HEK293 (cell line): ENCODE measurements at regions not wholly inside any gene's neighbourhood (a gene's known extent, or its start where the extent isn't known, plus 50 kb on each side); places are given as distances from the start of the nearest gene placed in this dataset.

Experiments used
- CTCF ChIA-PET: fragments of 350-600 bp; formaldehyde crosslinking; extraction: SDS; loops from one replicate; lab custom pipeline; 2021; ENCODE audit warnings: antibody characterized with exemption; lab: Yijun Ruan, JAX
- POLR2A ChIA-PET: fragments of 300-600 bp; formaldehyde crosslinking; extraction: SDS; loops from one replicate; lab custom pipeline; 2020; ENCODE audit warnings: antibody characterized with exemption, inconsistent platforms; lab: Yijun Ruan, JAX
- H3K27ac ChIP-seq: fragments of 200-500 bp; sonication (Bioruptor generic); 2 replicates; pipeline ENCODE4 v1.5.1; 2014; ENCODE audit warnings: low read depth, low read length, control low read depth, inconsistent platforms; ENCODE audit errors: extremely low read depth
- H3K36me3 ChIP-seq, 2 experiments: fragments of 200-500 bp in 1 of 2; sonication (Bioruptor generic) in 1 of 2; 1 replicate in 1 of 2; 2 replicates in 1 of 2; pipeline ENCODE4 v1.5.1; 2014 to 2017; ENCODE audit warnings: inconsistent platforms in 2 of 2, low read length in 2 of 2; ENCODE audit not compliant: control insufficient read depth in 2 of 2, insufficient read depth in 1 of 2
- H3K4me1 ChIP-seq: fragments of 200-500 bp; sonication (Bioruptor generic); 2 replicates; pipeline ENCODE4 v1.5.1; 2014; ENCODE audit warnings: mild to moderate bottlenecking, low read length, inconsistent platforms; ENCODE audit not compliant: control insufficient read depth, insufficient read depth
- H3K4me3 ChIP-seq: 2 replicates; pipeline ENCODE4 v1.5.1; 2011; ENCODE audit warnings: low read depth, mild to moderate bottlenecking, control low read depth, low read length, moderate library complexity
- H3K9me3 ChIP-seq: fragments of 200-500 bp; sonication (Bioruptor generic); 2 replicates; pipeline ENCODE4 v1.5.1; 2014; ENCODE audit warnings: low read depth, low read length, inconsistent platforms; ENCODE audit not compliant: control insufficient read depth, insufficient read depth
- GLI4 ChIP-seq: fragments of 450-650 bp; formaldehyde crosslinking; IDR thresholded peaks from 2 replicates; pipeline ENCODE4 v1.5.1; 2016; ENCODE audit warnings: missing biosample characterization, missing genetic modification characterization
- KLF10 ChIP-seq: fragments of 450-650 bp; IDR thresholded peaks from 2 replicates; pipeline ENCODE4 v1.5.1; 2018; ENCODE audit warnings: missing biosample characterization, mild to moderate bottlenecking, missing genetic modification characterization
- KLF8 ChIP-seq: fragments of 450-650 bp; formaldehyde crosslinking; IDR thresholded peaks from 2 replicates; pipeline ENCODE4 v1.5.1; 2016; ENCODE audit warnings: missing biosample characterization, missing genetic modification characterization
- REPIN1 ChIP-seq: fragments of 450-650 bp; formaldehyde crosslinking; IDR thresholded peaks from 2 replicates; pipeline ENCODE4 v1.5.1; 2017; ENCODE audit warnings: missing biosample characterization, missing genetic modification characterization, low read depth
- SCRT1 ChIP-seq: fragments of 450-650 bp; formaldehyde crosslinking; IDR thresholded peaks from 2 replicates; pipeline ENCODE4 v1.5.1; 2016; ENCODE audit warnings: missing biosample characterization, missing genetic modification characterization, borderline replicate concordance
- SP3 ChIP-seq: fragments of 450-650 bp; formaldehyde crosslinking; IDR thresholded peaks from 2 replicates; pipeline ENCODE4 v1.5.1; 2016; ENCODE audit warnings: missing biosample characterization, missing genetic modification characterization
- WT1 ChIP-seq: fragments of 450-650 bp; formaldehyde crosslinking; IDR thresholded peaks from 2 replicates; pipeline ENCODE4 v1.5.1; 2016; ENCODE audit warnings: missing biosample characterization, missing genetic modification characterization
- ZBTB1 ChIP-seq: fragments of 450-650 bp; formaldehyde crosslinking; IDR thresholded peaks from 2 replicates; pipeline ENCODE4 v1.5.1; 2016; ENCODE audit warnings: missing biosample characterization, missing genetic modification characterization
- ZIC2 ChIP-seq: fragments of 450-650 bp; formaldehyde crosslinking; IDR thresholded peaks from 2 replicates; pipeline ENCODE4 v1.5.1; 2016; ENCODE audit warnings: missing biosample characterization, missing genetic modification characterization
- ZNF132 ChIP-seq: fragments of 450-650 bp; formaldehyde crosslinking; IDR thresholded peaks from 2 replicates; pipeline ENCODE4 v1.5.1; 2017; ENCODE audit warnings: missing biosample characterization, missing genetic modification characterization, borderline replicate concordance
- ZNF169 ChIP-seq: fragments of 450-650 bp; formaldehyde crosslinking; IDR thresholded peaks from 2 replicates; pipeline ENCODE4 v1.5.1; 2016; ENCODE audit warnings: missing biosample characterization, missing genetic modification characterization
- ZNF202 ChIP-seq: fragments of 450-650 bp; formaldehyde crosslinking; IDR thresholded peaks from 2 replicates; pipeline ENCODE4 v1.5.1; 2016; ENCODE audit warnings: missing biosample characterization, missing genetic modification characterization, borderline replicate concordance
- ZNF24 ChIP-seq: fragments of 450-650 bp; formaldehyde crosslinking; IDR thresholded peaks from 2 replicates; pipeline ENCODE4 v1.5.1; 2016; ENCODE audit warnings: missing biosample characterization, missing genetic modification characterization
- ZNF248 ChIP-seq: fragments of 450-650 bp; formaldehyde crosslinking; IDR thresholded peaks from 2 replicates; pipeline ENCODE4 v1.5.1; 2017; ENCODE audit warnings: missing biosample characterization, missing genetic modification characterization
- ZNF473 ChIP-seq: fragments of 450-650 bp; formaldehyde crosslinking; IDR thresholded peaks from 2 replicates; pipeline ENCODE4 v1.5.1; 2017; ENCODE audit warnings: missing biosample characterization, missing genetic modification characterization
- ZNF529 ChIP-seq: fragments of 450-650 bp; formaldehyde crosslinking; IDR thresholded peaks from 2 replicates; pipeline ENCODE4 v1.5.1; 2017; ENCODE audit warnings: missing genetic modification characterization, missing biosample characterization; ENCODE audit not compliant: insufficient replicate concordance
- ZNF530 ChIP-seq: fragments of 450-650 bp; formaldehyde crosslinking; IDR thresholded peaks from 2 replicates; pipeline ENCODE4 v1.5.1; 2016; ENCODE audit warnings: low read depth, missing biosample characterization, missing genetic modification characterization
- ZNF560 ChIP-seq: fragments of 450-650 bp; formaldehyde crosslinking; IDR thresholded peaks from 2 replicates; pipeline ENCODE4 v1.5.1; 2017; ENCODE audit warnings: missing biosample characterization, missing genetic modification characterization, borderline replicate concordance
- ZNF600 ChIP-seq: fragments of 450-650 bp; formaldehyde crosslinking; IDR thresholded peaks from 2 replicates; pipeline ENCODE4 v1.5.1; 2016; ENCODE audit warnings: missing biosample characterization, missing genetic modification characterization
- ZNF664 ChIP-seq: fragments of 450-650 bp; formaldehyde crosslinking; IDR thresholded peaks from 2 replicates; pipeline ENCODE4 v1.5.1; 2016; ENCODE audit warnings: missing biosample characterization, missing genetic modification characterization
- ZNF747 ChIP-seq: fragments of 450-650 bp; formaldehyde crosslinking; IDR thresholded peaks from 2 replicates; pipeline ENCODE4 v1.5.1; 2016; ENCODE audit warnings: missing biosample characterization, missing genetic modification characterization
- ZNF776 ChIP-seq: fragments of 450-650 bp; formaldehyde crosslinking; IDR thresholded peaks from 2 replicates; pipeline ENCODE4 v1.5.0; 2017; ENCODE audit warnings: missing biosample characterization, missing genetic modification characterization, borderline replicate concordance
- ZNF837 ChIP-seq: fragments of 450-650 bp; formaldehyde crosslinking; IDR thresholded peaks from 2 replicates; pipeline ENCODE4 v1.5.1; 2016; ENCODE audit warnings: missing biosample characterization, missing genetic modification characterization
- ZSCAN16 ChIP-seq: fragments of 450-650 bp; formaldehyde crosslinking; IDR thresholded peaks from 2 replicates; pipeline ENCODE4 v1.5.1; 2016; ENCODE audit warnings: missing biosample characterization, missing genetic modification characterization
- TF ChIP-seq, protein P1 (sequence below): fragments of 450-650 bp; IDR thresholded peaks from 2 replicates; pipeline ENCODE4 v1.5.1; 2018; ENCODE audit warnings: missing biosample characterization, missing genetic modification characterization
- TF ChIP-seq, protein P2 (sequence below): fragments of 450-650 bp; formaldehyde crosslinking; IDR thresholded peaks from 2 replicates; pipeline ENCODE4 v1.5.1; 2017; ENCODE audit warnings: missing biosample characterization, missing genetic modification characterization

DNA sequence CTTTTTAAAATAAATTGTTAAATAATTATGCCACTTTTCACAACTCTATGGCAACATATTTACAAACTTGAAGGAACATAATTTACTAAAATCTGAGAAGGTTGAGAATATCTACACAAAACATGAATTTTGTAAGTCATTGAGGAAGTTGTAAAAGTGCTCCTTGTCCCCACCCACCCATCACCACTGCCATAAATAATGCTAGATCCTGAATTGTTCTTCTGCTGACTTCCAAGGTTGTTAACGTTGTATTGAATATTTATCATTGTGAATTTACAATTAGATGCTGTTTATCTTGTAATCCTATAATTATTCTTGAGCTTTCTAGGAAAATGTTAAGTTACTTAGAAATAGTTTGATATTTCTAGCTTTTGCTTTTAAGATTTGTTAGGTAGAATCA is 908.0 kb upstream of the COX7C start:
- no peaks in the 10 kb centered on the region for H3K9me3 ChIP-seq
- POLR2A ChIA-PET: no interaction called here
- H3K4me3 ChIP-seq: no peak overlapping the region
- H3K4me1 ChIP-seq: no peaks in the 10 kb centered on the region
- no peaks in the 10 kb centered on the region for H3K36me3 ChIP-seq
- TF ChIP-seq ZIC2 (tag by site-specific recombination) (no peak), ZNF24 (tag by site-specific recombination) (no peak), ZNF169 (tag by site-specific recombination) (no peak), ZBTB1 (tag by site-specific recombination) (no peak), KLF8 (tag by site-specific recombination) (no peak), REPIN1 (tag by site-specific recombination) (no peak), ZNF837 (tag by site-specific recombination) (no peak), ZNF530 (tag by site-specific recombination) (no peak), KLF10 (tag by site-specific recombination) (no peak), ZNF600 (tag by site-specific recombination) (no peak), ZSCAN16 (no peak), ZNF664 (tag by site-specific recombination) (no peak), ZNF747 (tag by site-specific recombination) (no peak), ZNF202 (tag by site-specific recombination) (no peak), ZNF248 (tag by site-specific recombination) (no peak), ZNF132 (tag by site-specific recombination) (no peak)
- TF ChIP-seq, protein P1, sequence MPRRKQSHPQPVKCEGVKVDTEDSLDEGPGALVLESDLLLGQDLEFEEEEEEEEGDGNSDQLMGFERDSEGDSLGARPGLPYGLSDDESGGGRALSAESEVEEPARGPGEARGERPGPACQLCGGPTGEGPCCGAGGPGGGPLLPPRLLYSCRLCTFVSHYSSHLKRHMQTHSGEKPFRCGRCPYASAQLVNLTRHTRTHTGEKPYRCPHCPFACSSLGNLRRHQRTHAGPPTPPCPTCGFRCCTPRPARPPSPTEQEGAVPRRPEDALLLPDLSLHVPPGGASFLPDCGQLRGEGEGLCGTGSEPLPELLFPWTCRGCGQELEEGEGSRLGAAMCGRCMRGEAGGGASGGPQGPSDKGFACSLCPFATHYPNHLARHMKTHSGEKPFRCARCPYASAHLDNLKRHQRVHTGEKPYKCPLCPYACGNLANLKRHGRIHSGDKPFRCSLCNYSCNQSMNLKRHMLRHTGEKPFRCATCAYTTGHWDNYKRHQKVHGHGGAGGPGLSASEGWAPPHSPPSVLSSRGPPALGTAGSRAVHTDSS (tag by site-specific recombination): no peak
- TF ChIP-seq, protein P2, sequence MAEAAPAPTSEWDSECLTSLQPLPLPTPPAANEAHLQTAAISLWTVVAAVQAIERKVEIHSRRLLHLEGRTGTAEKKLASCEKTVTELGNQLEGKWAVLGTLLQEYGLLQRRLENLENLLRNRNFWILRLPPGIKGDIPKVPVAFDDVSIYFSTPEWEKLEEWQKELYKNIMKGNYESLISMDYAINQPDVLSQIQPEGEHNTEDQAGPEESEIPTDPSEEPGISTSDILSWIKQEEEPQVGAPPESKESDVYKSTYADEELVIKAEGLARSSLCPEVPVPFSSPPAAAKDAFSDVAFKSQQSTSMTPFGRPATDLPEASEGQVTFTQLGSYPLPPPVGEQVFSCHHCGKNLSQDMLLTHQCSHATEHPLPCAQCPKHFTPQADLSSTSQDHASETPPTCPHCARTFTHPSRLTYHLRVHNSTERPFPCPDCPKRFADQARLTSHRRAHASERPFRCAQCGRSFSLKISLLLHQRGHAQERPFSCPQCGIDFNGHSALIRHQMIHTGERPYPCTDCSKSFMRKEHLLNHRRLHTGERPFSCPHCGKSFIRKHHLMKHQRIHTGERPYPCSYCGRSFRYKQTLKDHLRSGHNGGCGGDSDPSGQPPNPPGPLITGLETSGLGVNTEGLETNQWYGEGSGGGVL (tag by site-specific recombination): no peak
- no peak overlapping the region for H3K27ac ChIP-seq
- CTCF ChIA-PET: no interaction called here

DNA sequence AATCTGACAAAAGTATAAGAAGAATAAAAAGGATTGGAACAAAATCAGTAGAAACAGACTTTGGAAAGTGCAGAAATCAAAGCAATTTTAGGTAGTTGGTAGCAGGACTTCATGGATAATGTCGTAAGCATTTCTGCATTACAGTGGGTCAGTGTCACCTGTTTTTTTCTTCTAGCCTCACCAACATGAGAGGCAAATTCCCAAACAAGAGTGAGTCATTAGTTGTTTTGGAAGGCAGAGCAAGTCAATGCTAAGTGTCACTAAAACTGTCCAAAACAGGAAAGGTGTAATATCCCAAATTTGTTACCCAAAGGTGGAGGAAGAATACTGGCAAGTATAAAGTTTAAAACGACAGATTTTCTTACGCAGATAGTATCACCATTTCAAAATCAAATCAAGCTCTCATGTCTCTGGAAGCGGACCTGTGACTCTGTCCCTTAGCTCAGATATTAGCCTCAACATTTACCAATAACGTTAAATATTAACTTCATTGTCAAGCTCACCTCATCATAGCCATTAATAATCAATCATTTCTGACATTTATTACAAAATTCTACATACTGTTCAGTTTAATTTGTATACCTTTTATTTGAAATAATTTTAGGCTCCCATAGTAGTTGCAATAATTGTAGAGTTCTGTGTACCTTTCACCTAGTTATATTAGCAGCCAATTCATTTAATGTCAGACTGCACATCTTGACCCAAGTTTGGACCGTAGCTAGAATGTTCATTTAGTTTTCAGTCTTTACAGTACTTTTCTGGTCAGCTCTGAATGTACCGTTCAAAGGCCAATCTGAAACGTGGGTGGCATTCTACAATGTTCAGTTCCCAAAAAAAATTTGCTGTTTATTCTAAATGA is 901.2 kb upstream of the COX7C start:
- ChIA-PET CTCF (no interaction called here), POLR2A (no interaction called here)
- no peaks in the 10 kb centered on the region for H3K4me1 ChIP-seq
- H3K27ac ChIP-seq: no peak overlapping the region
- TF ChIP-seq ZNF24 (tag by site-specific recombination): no peak
- no peak for TF ChIP-seq ZNF529
- TF ChIP-seq SCRT1 (tag by site-specific recombination): no peak
- TF ChIP-seq ZNF473 (tag by site-specific recombination): no peak
- no peak for TF ChIP-seq GLI4 (tag by site-specific recombination)
- no peak for TF ChIP-seq ZNF776
- no peak for TF ChIP-seq ZNF560
- no peak for TF ChIP-seq SP3 (tag by site-specific recombination)
- TF ChIP-seq WT1 (tag by site-specific recombination): no peak
- H3K36me3 ChIP-seq: no peaks in the 10 kb centered on the region
- H3K4me3 ChIP-seq: no peak overlapping the region
- no peaks in the 10 kb centered on the region for H3K9me3 ChIP-seq
